ENCODE measurements at regions not wholly inside any gene's neighbourhood (a gene's known extent, or its start where the extent isn't known, plus 50 kb on each side); places are given as distances from the start of the nearest gene placed in this dataset.

- TF ChIP-seq FOXK1 (CRISPR knock-in tag; IDR thresholded peaks at IDR 0.05; ENCODE audit: borderline replicate concordance, low read depth) = no peak
- no peak for TF ChIP-seq ZNF674 (CRISPR knock-in tag; IDR thresholded peaks at IDR 0.05; ENCODE audit: low read depth)
- no peak for TF ChIP-seq ZNF773 (CRISPR knock-in tag; IDR thresholded peaks at IDR 0.05; ENCODE audit: borderline replicate concordance)
- TF ChIP-seq ZNF451 (CRISPR knock-in tag; IDR thresholded peaks at IDR 0.05) = no peak
- no peak for TF ChIP-seq SRF (IDR thresholded peaks at IDR 0.05; ENCODE audit: low read depth, low read length)
- TF ChIP-seq NFE2L1 (CRISPR knock-in tag; IDR thresholded peaks at IDR 0.05; ENCODE audit: borderline replicate concordance) = no peak
- TF ChIP-seq KAT8 (CRISPR knock-in tag; IDR thresholded peaks at IDR 0.05) = no peak
- no peak for TF ChIP-seq ZNF367 (CRISPR knock-in tag; IDR thresholded peaks at IDR 0.05; ENCODE audit: borderline replicate concordance)
- no peak for TF ChIP-seq ZNF562 (CRISPR knock-in tag; IDR thresholded peaks at IDR 0.05; ENCODE audit: borderline replicate concordance)
Measured at GRCh38 chr13:70366720-70367119, 258.5 kb upstream of the KLHL1 start (continued).

- 0% methylated on average over 2 of the region's 2 CpGs for WGBS (ENCODE audit: low lambda C conversion rate)
- no peak for DNase-seq (ENCODE audit: low spot score)
- H3K27ac ChIP-seq (ENCODE audit: extremely low read length, insufficient read depth, low read length) = no peak overlapping the region
- no peaks in the 10 kb centered on the region for H3K9me3 ChIP-seq (ENCODE audit: low read length)
- no peaks in the 10 kb centered on the region for H3K27me3 ChIP-seq (ENCODE audit: control insufficient read depth in 1 of 2, insufficient read depth in 2 of 2, low read length in 2 of 2)
- H3K36me3 ChIP-seq (replicated peaks in 1 of 2; ENCODE audit: control insufficient read depth in 1 of 2, insufficient read depth in 2 of 2, low read length in 2 of 2) = no peaks in the 10 kb centered on the region
- POLR2A ChIA-PET = no interaction called here
- FAIRE-seq = no peak
- intact Hi-C loops (cut with micrococcal nuclease; ENCODE audit: unreplicated experiment) = no loop called here
- no peak for ATAC-seq
- H4K20me1 ChIP-seq (ENCODE audit: insufficient read depth, low read length) = no peaks in the 10 kb centered on the region
- CTCF ChIA-PET (ENCODE audit: low intra/inter-chr PET ratio, low total read pairs) = no interaction called here
- no peaks in the 10 kb centered on the region for H3K79me2 ChIP-seq (ENCODE audit: insufficient read depth, low read length)
- H3K9ac ChIP-seq (ENCODE audit: insufficient read depth, low read depth, low read length) = no peak overlapping the region
- H2AFZ ChIP-seq (ENCODE audit: low read length) = no peak overlapping the region
- no TSS peak for BruUV-seq (replicated peaks)
- no peak overlapping the region for H3K4me2 ChIP-seq (ENCODE audit: low read depth, low read length)
- in situ Hi-C loops (cut with HindIII; ENCODE audit: extremely low pct_ligation_motif_present, low pct_unique_long_range_greater_than_20kb) = no loop called here
- H3K4me3 ChIP-seq (replicated peaks in 1 of 3; ENCODE audit: insufficient read depth in 1 of 3, low read depth in 2 of 3, low read length in 3 of 3) = no peak overlapping the region
- H3K4me1 ChIP-seq (ENCODE audit: insufficient read depth, low read length) = no peaks in the 10 kb centered on the region
- TF ChIP-seq ZNF878 (CRISPR knock-in tag; IDR thresholded peaks at IDR 0.05) (no peak), NFKBIZ (CRISPR knock-in tag; IDR thresholded peaks at IDR 0.05) (no peak), ZNF788 (CRISPR knock-in tag; IDR thresholded peaks at IDR 0.05; ENCODE audit: borderline replicate concordance) (no peak), CREBL2 (CRISPR knock-in tag; IDR thresholded peaks at IDR 0.05; ENCODE audit: borderline replicate concordance) (no peak), ZNF512B (CRISPR knock-in tag; IDR thresholded peaks at IDR 0.05; ENCODE audit: borderline replicate concordance) (no peak), SMARCC2 (IDR thresholded peaks at IDR 0.05) (no peak), DMAP1 (CRISPR knock-in tag; IDR thresholded peaks at IDR 0.05) (no peak), KLF13 (CRISPR knock-in tag; IDR thresholded peaks at IDR 0.05) (no peak), KAT2B (IDR thresholded peaks at IDR 0.05; ENCODE audit: borderline replicate concordance, low read depth, low read length) (no peak), ZNF33A (CRISPR knock-in tag; IDR thresholded peaks at IDR 0.05; ENCODE audit: borderline replicate concordance) (no peak), TEAD3 (CRISPR knock-in tag; optimal IDR thresholded peaks at IDR 0.05; ENCODE audit: borderline replicate concordance) (no peak), ERF (CRISPR knock-in tag; IDR thresholded peaks at IDR 0.05) (no peak)
- TF ChIP-seq, protein P1, sequence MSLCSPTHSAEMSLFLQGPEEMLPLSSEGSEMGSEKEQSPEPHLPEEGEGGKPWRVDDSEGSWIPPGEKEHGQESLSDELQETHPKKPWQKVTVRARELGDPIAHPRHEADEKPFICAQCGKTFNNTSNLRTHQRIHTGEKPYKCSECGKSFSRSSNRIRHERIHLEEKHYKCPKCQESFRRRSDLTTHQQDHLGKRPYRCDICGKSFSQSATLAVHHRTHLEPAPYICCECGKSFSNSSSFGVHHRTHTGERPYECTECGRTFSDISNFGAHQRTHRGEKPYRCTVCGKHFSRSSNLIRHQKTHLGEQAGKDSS (CRISPR knock-in tag; IDR thresholded peaks at IDR 0.05; ENCODE audit: borderline replicate concordance, low read depth) = no peak
Measured at GRCh38 chr13:70363991-70364390, 255.7 kb upstream of the KLHL1 start.
